UCSD-AML1 (cell line): ENCODE measurements at regions not wholly inside any gene's neighbourhood (a gene's known extent, or its start where the extent isn't known, plus 50 kb on each side); places are given as distances from the start of the nearest gene placed in this dataset.
"Not testable (repeated sequence)": the region's sequence is repeated elsewhere in the genome, so short reads cannot be mapped to it uniquely, and the experiment has no call there.

Source experiments
- DNase-seq: peaks from one replicate; lab custom pipeline; 2025; ENCODE audit not compliant: unreplicated experiment; lab: John Stamatoyannopoulos, UW

DNA sequence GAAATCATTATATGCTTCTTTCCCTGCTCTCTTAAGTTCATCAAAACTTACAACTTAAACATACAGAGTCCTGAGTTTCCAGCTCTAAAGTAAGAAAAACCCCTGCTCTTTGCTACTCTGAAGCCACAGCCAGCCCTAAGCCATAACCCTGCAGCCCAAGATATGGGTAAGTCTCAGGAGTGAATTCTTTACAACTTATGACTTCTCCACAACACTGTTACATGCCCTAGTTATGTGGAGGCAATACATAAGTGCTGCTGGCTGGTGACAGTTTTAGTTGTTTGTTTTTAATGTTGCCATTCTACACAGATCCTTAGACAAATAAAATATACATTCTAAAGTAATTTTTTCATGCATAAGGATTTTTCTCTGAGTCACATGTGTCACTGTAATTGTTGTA, 100.2 kb downstream of the FBXO8 start:
- DNase-seq = no peak

DNA sequence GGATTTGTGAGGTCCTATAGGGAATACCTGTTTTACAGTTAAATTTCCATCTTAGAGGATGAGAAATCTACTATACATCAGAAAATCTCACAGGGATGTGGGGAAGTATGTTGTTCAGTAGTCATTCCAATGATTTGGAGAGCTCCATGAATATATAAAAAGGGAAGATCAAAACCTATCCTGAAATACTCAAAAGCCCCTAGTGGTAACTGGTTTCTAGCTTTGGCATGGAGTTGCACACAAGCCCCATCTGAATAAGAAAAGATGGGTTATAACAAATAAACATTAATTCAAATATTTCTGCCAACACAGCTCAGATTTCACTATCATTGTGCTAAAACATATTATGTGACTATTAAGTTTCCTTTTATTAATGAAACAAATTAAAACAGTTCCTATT, 101.6 kb downstream of the FBXO8 start:
- no peak for DNase-seq

DNA sequence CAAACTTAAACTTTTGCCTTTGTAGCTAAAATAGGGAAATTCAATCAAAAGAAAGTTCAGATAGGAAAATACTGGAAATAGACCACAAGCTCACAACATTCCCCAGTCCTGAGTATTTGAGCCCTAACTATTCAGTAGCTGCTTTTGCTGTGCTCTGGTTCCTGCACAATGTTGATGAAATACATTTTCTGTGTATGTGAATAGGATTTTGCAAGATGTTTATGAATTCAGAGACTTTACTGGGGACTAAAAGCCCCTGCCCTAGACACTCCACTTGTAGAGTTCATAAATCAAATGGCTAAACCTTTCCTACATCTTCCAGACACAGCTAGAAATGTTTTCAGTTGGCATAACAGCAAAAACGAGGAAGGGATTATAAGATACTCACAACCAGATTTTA, 105.9 kb downstream of the FBXO8 start:
- DNase-seq = no peak

DNA sequence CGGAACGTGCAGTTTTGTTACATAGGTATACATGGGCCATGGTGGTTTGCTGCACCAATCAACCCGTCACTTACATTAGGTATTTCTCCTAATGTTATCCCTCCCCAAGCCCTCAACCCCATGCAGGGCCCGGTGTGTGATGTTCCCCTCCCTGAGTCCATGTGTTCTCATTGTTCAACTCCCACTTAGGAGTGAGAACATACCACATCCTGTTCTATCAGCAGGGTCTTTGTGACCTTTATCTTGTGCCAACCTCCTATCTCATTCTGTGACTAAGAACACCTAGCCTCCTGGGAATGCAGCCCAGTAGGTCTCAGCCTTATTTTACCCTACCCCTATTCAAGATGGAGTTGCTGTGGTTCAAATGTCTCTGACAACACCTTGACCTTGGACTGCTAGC, 107.6 kb downstream of the FBXO8 start:
- DNase-seq = not testable (repeated sequence)

- DNase-seq = no peak
Measured at GRCh38 chr4:174173360-174173759, 110.1 kb downstream of the FBXO8 start.

GRCh38 chr4:174172274-174172673, 111.2 kb downstream of the FBXO8 start:
- no peak for DNase-seq

DNA sequence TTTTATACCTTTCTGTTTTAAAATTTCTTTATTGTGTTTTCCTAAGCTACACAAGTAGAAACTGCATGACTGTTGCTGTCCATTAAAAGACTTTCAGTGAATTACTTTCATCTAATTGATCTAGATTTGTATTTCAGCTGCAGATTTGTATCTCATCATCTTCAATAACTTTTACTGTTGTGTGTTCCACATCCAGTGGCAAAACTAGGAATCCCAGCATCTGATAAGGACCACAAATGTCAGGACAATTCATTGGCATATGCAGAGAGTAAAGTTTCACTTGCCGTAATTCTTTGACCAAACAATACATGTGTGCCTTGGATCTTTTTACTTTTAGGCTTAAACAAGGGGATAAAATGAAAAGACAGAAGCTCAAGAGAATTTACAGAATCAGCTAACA, 112.6 kb downstream of the FBXO8 start:
- DNase-seq = no peak

- DNase-seq = no peak
Measured at GRCh38 chr4:174170091-174170490, 113.4 kb downstream of the FBXO8 start.

GRCh38 chr4:174157106-174157607, 126.3 kb downstream of the FBXO8 start:
- no peak for DNase-seq

- DNase-seq = no peak
Measured at GRCh38 chr4:174156239-174156826, 127.1 kb downstream of the FBXO8 start.

- no peak for DNase-seq
Measured at GRCh38 chr4:174154215-174154854, 129.1 kb downstream of the FBXO8 start.

GRCh38 chr4:174152717-174153466, 130.6 kb downstream of the FBXO8 start:
- no peak for DNase-seq

GRCh38 chr4:174147863-174148262, 135.6 kb downstream of the FBXO8 start:
- DNase-seq = no peak

DNA sequence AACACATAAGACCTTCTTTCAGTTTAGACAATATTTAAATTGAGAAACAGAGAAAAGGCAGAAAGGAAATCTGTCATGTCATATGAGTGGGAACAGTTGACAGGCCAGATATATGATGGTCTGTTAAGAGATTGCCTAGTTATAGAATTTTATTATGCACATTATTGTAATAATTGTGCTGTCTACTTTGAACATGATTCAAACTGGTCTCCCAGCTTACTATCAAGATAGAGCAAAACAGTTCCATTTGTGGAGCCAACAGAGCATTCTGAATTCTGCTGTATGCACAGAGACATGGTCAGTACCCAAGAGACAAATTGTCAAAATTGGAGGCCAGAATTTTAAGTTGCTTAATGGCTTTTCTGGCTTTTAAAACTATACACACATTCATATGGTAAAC, 139.4 kb downstream of the FBXO8 start:
- DNase-seq = no peak

DNA sequence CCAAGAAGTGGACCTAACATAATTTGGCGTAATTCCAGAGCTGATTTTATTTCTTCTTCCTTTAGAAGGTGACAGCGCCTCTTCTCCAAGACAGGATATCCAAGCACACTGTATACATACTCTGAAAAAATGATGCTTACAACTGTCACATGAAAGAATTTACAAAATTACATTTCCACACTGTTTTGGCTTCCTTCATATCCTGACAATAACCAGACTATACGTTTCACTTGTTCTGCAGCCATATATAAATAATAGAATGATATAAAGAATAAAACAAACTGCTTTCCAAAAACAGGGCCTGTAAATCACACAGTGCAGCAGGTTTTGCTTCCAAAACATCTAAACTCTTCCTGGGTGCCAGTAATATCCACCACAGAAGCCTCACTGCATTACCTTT, 141.6 kb downstream of the FBXO8 start:
- DNase-seq = no peak

DNA sequence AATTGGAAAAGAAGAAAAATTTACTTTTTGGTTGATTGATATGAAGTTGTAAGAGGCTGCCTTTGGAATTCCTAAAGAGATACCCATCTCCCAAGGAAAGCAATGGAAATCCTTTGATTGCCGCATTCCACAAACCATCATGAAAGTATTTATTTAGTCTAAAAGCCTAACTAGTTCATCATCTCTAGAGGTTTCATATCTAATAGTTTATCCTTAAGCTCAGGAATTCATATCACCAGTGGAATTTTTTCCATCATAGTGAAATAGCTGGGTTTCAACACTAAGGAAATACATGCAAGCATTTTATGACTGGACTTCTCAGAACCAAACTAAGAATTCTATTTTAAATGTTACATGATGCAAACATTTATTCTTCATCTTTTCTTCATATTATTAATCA, 144.9 kb downstream of the FBXO8 start:
- no peak for DNase-seq

DNA sequence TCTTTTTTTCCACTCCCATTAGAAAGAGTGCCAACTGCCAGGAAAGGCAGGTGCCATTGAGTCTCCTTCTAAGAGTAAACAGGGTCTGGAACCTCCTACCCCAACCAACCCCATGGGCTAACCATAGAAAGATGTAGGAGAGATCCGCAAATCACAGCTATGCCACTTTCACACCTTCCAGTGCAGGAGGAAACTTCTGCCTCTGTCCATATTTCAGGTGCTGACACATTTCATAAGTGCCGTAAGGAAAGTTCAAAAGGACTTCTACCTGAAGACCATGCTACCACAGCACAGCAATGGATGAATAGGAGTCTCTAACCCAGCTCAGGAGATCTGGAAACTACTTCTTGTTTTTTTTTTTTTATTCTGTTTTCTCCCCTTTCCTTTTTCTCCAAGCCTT, 145.8 kb downstream of the FBXO8 start:
- DNase-seq = no peak

DNA sequence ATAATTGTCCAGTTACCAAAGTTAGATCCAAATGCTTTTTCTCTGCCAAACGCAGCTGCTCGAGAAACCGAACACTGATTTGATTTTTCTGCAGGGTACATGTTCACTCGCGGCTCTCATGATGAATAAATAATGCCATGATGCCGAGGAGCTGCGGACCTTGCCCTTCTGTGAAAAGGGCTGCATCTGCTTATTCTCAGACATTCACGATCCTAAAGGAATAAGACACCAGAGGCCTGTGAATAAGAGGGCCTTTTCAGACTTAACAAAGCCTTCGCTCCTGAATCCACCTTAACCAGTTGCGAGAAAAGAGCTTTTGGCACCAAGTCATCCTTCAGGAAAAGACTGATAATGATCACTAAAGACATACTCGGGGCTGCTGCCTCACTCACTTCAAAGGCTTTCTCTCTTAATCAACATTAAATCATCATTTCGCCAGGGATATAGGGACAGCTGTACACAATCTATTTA, 147.5 kb downstream of the FBXO8 start:
- no peak for DNase-seq

DNA sequence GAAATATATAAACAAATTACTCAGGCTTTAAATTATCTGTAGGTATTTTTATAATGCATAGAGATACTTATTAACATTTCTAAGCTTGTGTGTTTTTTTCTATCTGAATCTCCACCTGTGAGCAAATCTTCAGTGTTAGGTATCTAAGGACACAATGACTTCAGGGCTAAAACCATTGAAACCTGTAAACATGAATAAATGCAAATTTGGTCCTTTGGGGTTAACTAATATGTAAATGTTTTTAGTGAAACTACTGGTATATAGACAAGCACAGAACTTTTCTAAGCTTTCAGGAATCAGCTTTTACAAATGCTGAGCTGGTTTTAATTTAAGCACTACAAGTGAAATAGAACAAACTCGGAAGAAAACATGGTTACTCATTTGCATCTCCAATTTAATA, 147.9 kb downstream of the FBXO8 start:
- no peak for DNase-seq

GRCh38 chr4:174134361-174134760, 149.1 kb downstream of the FBXO8 start:
- no peak for DNase-seq

DNA sequence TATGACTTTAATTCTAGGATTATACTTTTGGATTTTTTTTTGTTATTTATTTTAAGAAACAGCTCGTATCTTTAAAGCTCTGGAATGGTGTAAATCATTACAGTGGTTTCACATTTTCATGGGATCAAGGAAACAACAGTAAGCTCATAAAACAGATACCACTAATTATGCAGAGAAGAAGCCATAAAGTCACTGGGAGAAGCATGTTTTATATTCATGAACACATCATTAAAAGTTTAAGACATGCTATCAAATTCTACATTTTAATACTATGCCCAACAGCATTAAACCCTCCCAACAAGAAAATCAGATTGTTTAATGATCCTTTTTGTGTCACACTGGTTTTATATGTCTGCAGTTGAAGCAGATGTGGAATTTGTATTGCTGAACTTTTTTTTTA, 149.9 kb downstream of the FBXO8 start:
- no peak for DNase-seq

DNA sequence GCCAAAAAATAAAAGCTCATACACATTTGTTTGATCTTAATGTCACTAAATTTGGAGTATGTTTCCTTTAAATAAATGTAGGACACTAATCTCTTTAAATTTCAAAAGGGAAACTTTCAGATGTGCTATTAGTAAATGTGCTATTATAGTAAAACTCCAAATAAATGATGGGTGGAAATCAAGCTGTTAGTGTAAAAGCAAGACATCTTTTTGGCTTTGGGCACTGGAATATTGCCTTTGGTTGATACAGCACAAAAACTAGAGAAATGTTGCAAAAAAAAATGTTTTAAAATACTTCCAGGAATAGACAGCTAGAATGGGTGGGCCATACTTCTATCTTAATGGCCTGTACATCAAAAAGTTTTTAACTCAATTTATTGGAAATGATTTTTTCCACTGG, 151.6 kb downstream of the FBXO8 start:
- DNase-seq = no peak
